ENCODE measurements at regions not wholly inside any gene's neighbourhood (a gene's known extent, or its start where the extent isn't known, plus 50 kb on each side); places are given as distances from the start of the nearest gene placed in this dataset.
"Not testable (repeated sequence)": the region's sequence is repeated elsewhere in the genome, so short reads cannot be mapped to it uniquely, and the experiment has no call there.

GRCh38 chr18:11464129-11464528 is 145.3 kb upstream of the SLC35G4 start:
- no peak for DNase-seq (ENCODE audit: low read depth, low spot score)

GRCh38 chr18:11458447-11458846 is 150.9 kb upstream of the SLC35G4 start:
- no peak for DNase-seq (ENCODE audit: low read depth, low spot score)

GRCh38 chr18:11457853-11458252 is 151.5 kb upstream of the SLC35G4 start:
- not testable (repeated sequence) for DNase-seq (ENCODE audit: low read depth, low spot score)

GRCh38 chr18:11454040-11454439 is 155.4 kb upstream of the SLC35G4 start:
- no peak for DNase-seq (ENCODE audit: low read depth, low spot score)

- DNase-seq (ENCODE audit: low read depth, low spot score) = not testable (repeated sequence)
These were observed 165.2 kb upstream of the SLC35G4 start for GRCh38 chr18:11444169-11444568.

GRCh38 chr18:11437046-11437445 is 172.3 kb upstream of the SLC35G4 start:
- no peak for DNase-seq (ENCODE audit: low read depth, low spot score)

- DNase-seq (ENCODE audit: low read depth, low spot score) = no peak
These were observed 177.0 kb upstream of the SLC35G4 start for GRCh38 chr18:11432360-11432811.

- DNase-seq (ENCODE audit: low read depth, low spot score) = no peak
These were observed 179.5 kb upstream of the SLC35G4 start for GRCh38 chr18:11429876-11430275.

GRCh38 chr18:11425211-11425610 is 184.2 kb upstream of the SLC35G4 start:
- no peak for DNase-seq (ENCODE audit: low read depth, low spot score)

- DNase-seq (ENCODE audit: low read depth, low spot score) = no peak
These were observed 190.1 kb upstream of the SLC35G4 start for GRCh38 chr18:11419338-11419737.

GRCh38 chr18:11412811-11413210 is 196.6 kb upstream of the SLC35G4 start:
- DNase-seq (ENCODE audit: low read depth, low spot score) = no peak

- no peak for DNase-seq (ENCODE audit: low read depth, low spot score)
These were observed 198.3 kb upstream of the SLC35G4 start for GRCh38 chr18:11411048-11411447.

GRCh38 chr18:11408555-11409065 is 200.8 kb upstream of the SLC35G4 start:
- no peak for DNase-seq (ENCODE audit: low read depth, low spot score)

GRCh38 chr18:11407940-11408339 is 201.5 kb upstream of the SLC35G4 start:
- DNase-seq (ENCODE audit: low read depth, low spot score) = no peak

GRCh38 chr18:11405804-11406203 is 203.6 kb upstream of the SLC35G4 start:
- no peak for DNase-seq (ENCODE audit: low read depth, low spot score)

GRCh38 chr18:11400703-11401102 is 208.7 kb upstream of the SLC35G4 start:
- no peak for DNase-seq (ENCODE audit: low read depth, low spot score)

GRCh38 chr18:11398625-11399024 is 210.8 kb upstream of the SLC35G4 start:
- no peak for DNase-seq (ENCODE audit: low read depth, low spot score)

GRCh38 chr18:11392980-11393885 is 216.2 kb upstream of the SLC35G4 start:
- DNase-seq (ENCODE audit: low read depth, low spot score) = no peak

- DNase-seq (ENCODE audit: low read depth, low spot score) = no peak
These were observed 217.1 kb upstream of the SLC35G4 start for GRCh38 chr18:11392292-11392691.

- DNase-seq (ENCODE audit: low read depth, low spot score) = no peak
These were observed 217.7 kb upstream of the SLC35G4 start for GRCh38 chr18:11391661-11392060.

- DNase-seq (ENCODE audit: low read depth, low spot score) = no peak
These were observed 220.4 kb upstream of the SLC35G4 start for GRCh38 chr18:11388755-11389680.

GRCh38 chr18:11387880-11388279 is 221.5 kb upstream of the SLC35G4 start:
- no peak for DNase-seq (ENCODE audit: low read depth, low spot score)

Measured in brain pericyte (primary cell).